GM12801 (cell line): ENCODE measurements at regions not wholly inside any gene's neighbourhood (a gene's known extent, or its start where the extent isn't known, plus 50 kb on each side); places are given as distances from the start of the nearest gene placed in this dataset.

Source experiments
- CTCF ChIP-seq: IDR thresholded peaks from one replicate; pipeline ENCODE4 v1.5.1; 2011; ENCODE audit warnings: control low read depth; ENCODE audit not compliant: insufficient read length; ENCODE audit errors: extremely low read depth

- no peak for TF ChIP-seq CTCF
These were observed 70.7 kb upstream of the E2F8 start for GRCh38 chr11:19311308-19312030.

GRCh38 chr11:19307498-19307897 is 66.8 kb upstream of the E2F8 start:
- TF ChIP-seq CTCF: no peak

GRCh38 chr11:19306179-19306944 is 65.6 kb upstream of the E2F8 start:
- no peak for TF ChIP-seq CTCF

GRCh38 chr11:19301361-19301760 is 60.6 kb upstream of the E2F8 start:
- no peak for TF ChIP-seq CTCF

- no peak for TF ChIP-seq CTCF
These were observed 53.7 kb upstream of the E2F8 start for GRCh38 chr11:19294444-19294843.

- no peak for TF ChIP-seq CTCF
These were observed 50.3 kb upstream of the E2F8 start for GRCh38 chr11:19291064-19291463.
